ENCODE measurements at regions not wholly inside any gene's neighbourhood (a gene's known extent, or its start where the extent isn't known, plus 50 kb on each side); places are given as distances from the start of the nearest gene placed in this dataset.

DNA sequence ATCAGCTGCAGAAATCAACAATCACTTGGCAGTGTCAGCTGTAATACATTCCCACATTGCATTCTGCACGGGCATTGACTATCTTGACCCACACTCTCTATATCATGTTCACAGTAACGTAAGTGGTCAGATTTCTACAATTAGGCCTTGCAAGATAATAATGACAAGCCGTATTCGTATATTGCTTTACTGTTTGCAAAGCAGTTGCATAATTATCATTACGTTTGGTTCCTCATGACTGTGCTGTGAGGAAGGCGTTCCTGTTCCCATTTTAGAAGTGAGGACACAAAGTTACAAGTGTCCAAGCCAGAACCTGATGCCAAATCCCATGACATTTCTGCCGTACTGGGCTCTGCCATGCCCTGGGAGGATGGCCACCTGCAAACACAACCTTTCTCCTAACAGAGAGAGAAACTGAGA lies 53.5 kb upstream of the TARBP1 start:
- Histone ChIP-seq H3K36me3 (ENCODE audit: insufficient read depth) (no peaks in the 10 kb centered on the region), H3K27ac (ENCODE audit: low read depth) (peak overlapping the region; percentile 80), H3K4me1 (ENCODE audit: insufficient read depth) (no peaks in the 10 kb centered on the region), H3K4me3 (ENCODE audit: low read depth, low read length) (no peak overlapping the region)
- no peak for DNase-seq (ENCODE audit: extremely low spot score)
- WGBS = 43% methylated on average over 7 of the region's 7 CpGs

GRCh38 chr1:234531151-234531635 lies 52.2 kb upstream of the TARBP1 start:
- no peak overlapping the region for H3K4me3 ChIP-seq (ENCODE audit: low read depth, low read length)
- no peaks in the 10 kb centered on the region for H3K4me1 ChIP-seq (ENCODE audit: insufficient read depth)
- no peak for DNase-seq (ENCODE audit: extremely low spot score)
- 18% methylated on average over 20 of the region's 20 CpGs for WGBS
- peak overlapping the region; percentile 99 for H3K27ac ChIP-seq (ENCODE audit: low read depth)
- H3K36me3 ChIP-seq (ENCODE audit: insufficient read depth) = no peaks in the 10 kb centered on the region

DNA sequence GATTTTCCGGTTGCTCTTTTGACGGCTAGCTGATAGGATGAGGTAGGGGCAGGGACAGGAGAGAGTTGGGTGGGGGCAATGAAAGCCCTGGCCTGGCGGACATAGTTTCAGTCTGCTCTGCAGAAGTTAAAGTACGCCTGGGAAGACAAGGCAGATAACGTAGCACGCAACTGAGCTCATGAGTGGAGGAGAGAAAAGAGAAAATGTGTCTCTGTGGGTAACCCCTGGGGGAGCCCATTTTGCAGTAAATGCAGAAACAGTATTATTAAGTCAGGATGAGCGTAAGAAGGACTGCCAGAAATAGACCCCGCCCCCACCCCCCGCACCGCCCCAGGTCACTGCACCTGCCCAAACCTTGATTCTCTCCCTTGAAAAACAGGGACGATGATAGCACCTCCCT lies 51.7 kb upstream of the TARBP1 start:
- WGBS = 71% methylated on average over 11 of the region's 11 CpGs
- no peaks in the 10 kb centered on the region for H3K4me1 ChIP-seq (ENCODE audit: insufficient read depth)

DNA sequence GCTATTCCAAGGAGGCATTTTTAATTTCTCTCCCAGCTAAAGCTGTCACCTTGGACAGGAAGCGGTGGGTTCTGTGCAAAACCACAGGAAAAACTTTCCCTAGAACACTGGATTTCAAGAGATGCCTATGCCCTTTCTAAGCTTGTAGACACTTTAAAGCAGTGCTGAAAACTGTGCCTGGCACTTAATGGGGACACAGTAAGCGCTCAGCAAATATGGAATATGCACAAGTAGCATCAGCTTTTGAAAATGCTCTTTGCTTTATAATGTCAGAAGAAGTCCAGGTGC lies 50.9 kb upstream of the TARBP1 start:
- Histone ChIP-seq H3K36me3 (ENCODE audit: insufficient read depth) (no peaks in the 10 kb centered on the region), H3K27ac (ENCODE audit: low read depth) (no peak overlapping the region), H3K4me1 (ENCODE audit: insufficient read depth) (no peaks in the 10 kb centered on the region), H3K4me3 (ENCODE audit: low read depth, low read length) (no peak overlapping the region)
- DNase-seq (ENCODE audit: extremely low spot score) = no peak
- WGBS = 89% methylated on average over 2 of the region's 2 CpGs

More for the DNA sequence above, 51.7 kb upstream of the TARBP1 start:
- no peak for DNase-seq (ENCODE audit: extremely low spot score)
- H3K4me3 ChIP-seq (ENCODE audit: low read depth, low read length) = no peak overlapping the region
- H3K27ac ChIP-seq (ENCODE audit: low read depth) = peak overlapping the region; percentile 65
- no peaks in the 10 kb centered on the region for H3K36me3 ChIP-seq (ENCODE audit: insufficient read depth)

GRCh38 chr1:234529095-234529949 lies 50.3 kb upstream of the TARBP1 start:
- H3K4me1 ChIP-seq (ENCODE audit: insufficient read depth) = no peaks in the 10 kb centered on the region
- H3K4me3 ChIP-seq (ENCODE audit: low read depth, low read length) = no peak overlapping the region
- no peaks in the 10 kb centered on the region for H3K36me3 ChIP-seq (ENCODE audit: insufficient read depth)
- DNase-seq (ENCODE audit: extremely low spot score) = no peak
- H3K27ac ChIP-seq (ENCODE audit: low read depth) = peak overlapping the region; percentile 40
- WGBS = 83% methylated on average over 8 of the region's 8 CpGs
